Posterior vena cava (tissue), 2 donors: ENCODE measurements at regions not wholly inside any gene's neighbourhood (a gene's known extent, or its start where the extent isn't known, plus 50 kb on each side); places are given as distances from the start of the nearest gene placed in this dataset.
"Not testable (repeated sequence)": the region's sequence is repeated elsewhere in the genome, so short reads cannot be mapped to it uniquely, and the experiment has no call there.

Experiments
- DNase-seq: peaks from one replicate; pipeline ENCODE4 v3.0.0-alpha.2; 2020; ENCODE audit warnings: low spot score
- intact Hi-C, 2 donors: fragments of 100-400 bp; cut with DNase I; formaldehyde crosslinking; loops; one replicate each; pipeline versions ENCODE4 v1.14.1 to v1.14.2; 2022 to 2023
- donor health status: DM: yes; HTN: yes; CAD: no.
- donor health status: DM: yes; HTN: yes; CAD: no.

GRCh38 chr18:77366720-77367641, 117.3 kb downstream of the GALR1 start:
- intact Hi-C loops, result no loop called here
- DNase-seq, result no peak

DNA sequence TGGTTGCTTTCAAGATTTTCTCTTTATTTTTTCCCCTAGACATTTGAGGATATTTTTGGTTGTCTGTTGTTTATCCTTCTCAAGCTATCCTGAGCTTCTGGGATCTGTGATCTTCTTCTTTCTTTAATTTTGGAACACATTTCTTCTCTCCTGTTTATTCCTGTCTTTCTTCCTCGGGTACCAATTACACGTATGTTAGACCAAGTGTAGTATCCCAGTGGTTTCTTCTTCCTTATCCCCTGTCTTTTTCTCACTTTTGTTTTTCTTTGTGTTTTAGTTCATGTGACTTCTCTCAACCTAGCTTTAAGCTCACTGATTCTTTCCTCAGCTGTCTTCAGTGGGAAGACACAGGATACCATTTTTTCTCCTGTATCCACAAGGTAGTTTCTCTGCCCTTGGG, 120.0 kb downstream of the GALR1 start:
- intact Hi-C loops, result no loop called here
- no peak for DNase-seq

- intact Hi-C loops, result no loop called here
These were observed 124.2 kb downstream of the GALR1 start for GRCh38 chr18:77373730-77374445.

GRCh38 chr18:77374446-77374805, 124.8 kb downstream of the GALR1 start:
- no peak for DNase-seq
- intact Hi-C loops, result no loop called here

More at GRCh38 chr18:77373730-77374445, 124.2 kb downstream of the GALR1 start:
- DNase-seq, result no peak

DNA sequence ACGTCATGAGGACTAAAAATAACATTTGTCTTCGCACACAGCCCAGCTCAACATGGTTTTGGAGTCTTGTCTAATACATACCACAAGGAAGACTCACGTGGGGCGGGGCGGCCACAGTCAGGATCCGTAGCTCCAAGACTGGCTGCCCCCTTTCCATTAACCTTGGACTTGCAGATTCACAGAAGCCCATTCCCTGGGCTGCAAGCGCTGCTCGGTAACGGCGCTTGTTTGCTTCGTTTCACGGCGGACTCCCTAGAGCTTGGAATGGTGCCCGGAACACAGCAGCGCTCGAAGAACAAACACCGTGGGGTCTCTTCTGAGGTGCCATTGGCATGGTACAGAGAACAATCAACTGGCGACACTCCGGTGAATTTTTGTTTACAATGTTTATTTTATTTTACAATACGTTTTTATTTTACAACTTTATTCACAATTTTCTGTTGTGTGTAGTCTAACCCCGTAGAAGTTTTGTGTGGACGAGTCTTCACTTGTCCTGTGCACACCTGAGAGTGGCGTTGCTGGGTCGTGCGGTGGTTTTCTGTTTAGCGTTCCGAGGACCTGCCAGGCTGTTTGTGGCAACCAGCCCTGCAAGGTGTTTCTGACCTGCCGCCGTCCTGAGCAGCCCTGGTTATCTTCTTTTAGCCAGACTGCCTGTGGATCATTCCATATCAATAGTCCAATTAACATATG, 126.5 kb downstream of the GALR1 start:
- intact Hi-C loops, result no loop called here
- DNase-seq, result no peak

GRCh38 chr18:77376733-77377094, 127.1 kb downstream of the GALR1 start:
- intact Hi-C loops, result no loop called here
- no peak for DNase-seq

DNA sequence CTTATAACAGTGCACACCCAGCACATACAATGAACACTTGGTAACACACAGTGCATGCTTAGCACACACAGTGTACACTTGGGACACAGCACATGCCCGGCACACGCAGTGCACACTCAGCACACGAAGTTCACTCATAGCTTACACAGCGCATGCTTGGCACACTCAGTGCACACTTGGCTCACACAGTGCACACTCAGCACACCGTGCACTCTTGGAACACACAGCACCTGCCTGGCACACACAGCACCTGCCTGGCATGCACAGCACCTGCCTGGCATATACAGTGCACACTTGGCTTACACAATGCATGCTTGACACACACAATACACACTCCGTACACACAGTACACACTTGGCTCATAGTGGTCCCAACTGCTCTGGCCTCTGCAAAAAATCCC, 128.2 kb downstream of the GALR1 start:
- intact Hi-C loops, result no loop called here
- DNase-seq, result no peak

- intact Hi-C loops, result no loop called here
- DNase-seq, result no peak
These were observed 130.4 kb downstream of the GALR1 start for GRCh38 chr18:77379976-77380509.

DNA sequence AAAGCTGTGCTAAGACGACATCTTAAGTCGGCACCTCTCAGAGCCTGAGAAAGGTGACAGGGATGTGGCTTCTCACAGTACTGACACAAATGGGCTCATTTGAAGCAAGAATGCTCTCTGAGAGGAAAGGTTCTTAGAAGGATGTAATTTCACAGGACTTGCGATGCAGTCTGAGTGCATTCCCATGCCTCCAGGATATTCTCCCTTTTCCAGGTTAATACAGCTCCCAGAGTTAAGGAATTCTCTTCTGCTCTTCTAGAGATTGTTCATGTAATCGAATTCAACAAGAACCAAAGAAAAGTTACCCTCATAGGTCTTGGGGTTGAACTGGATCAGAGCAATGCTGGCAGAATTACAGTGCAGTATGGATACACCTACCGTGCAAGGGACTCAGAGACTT, 131.0 kb downstream of the GALR1 start:
- intact Hi-C loops, result no loop called here
- no peak for DNase-seq

GRCh38 chr18:77392321-77392720, 142.7 kb downstream of the GALR1 start:
- intact Hi-C loops, result no loop called here
- no peak for DNase-seq

- no peak for DNase-seq
- intact Hi-C loops, result no loop called here
These were observed 143.9 kb downstream of the GALR1 start for GRCh38 chr18:77393519-77393918.

DNA sequence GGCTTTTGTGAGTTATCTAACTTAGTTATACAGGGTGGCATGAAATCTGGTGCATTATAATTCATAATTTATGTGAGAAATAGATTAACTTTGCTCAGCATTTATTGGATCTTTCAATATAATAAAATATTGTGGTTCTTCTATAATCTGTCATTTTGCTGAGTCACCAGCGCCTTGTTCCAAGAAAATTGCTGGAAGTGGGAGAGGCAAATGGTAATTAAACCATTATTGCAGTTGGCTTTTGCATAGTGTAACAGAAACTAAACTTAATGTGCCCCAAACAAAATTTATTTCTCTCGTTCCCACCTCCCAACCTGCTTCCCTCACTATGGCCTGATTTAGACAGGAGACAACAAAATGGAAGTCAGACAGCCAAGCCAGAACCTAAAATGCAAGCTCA, 146.3 kb downstream of the GALR1 start:
- intact Hi-C loops, result no loop called here

DNA sequence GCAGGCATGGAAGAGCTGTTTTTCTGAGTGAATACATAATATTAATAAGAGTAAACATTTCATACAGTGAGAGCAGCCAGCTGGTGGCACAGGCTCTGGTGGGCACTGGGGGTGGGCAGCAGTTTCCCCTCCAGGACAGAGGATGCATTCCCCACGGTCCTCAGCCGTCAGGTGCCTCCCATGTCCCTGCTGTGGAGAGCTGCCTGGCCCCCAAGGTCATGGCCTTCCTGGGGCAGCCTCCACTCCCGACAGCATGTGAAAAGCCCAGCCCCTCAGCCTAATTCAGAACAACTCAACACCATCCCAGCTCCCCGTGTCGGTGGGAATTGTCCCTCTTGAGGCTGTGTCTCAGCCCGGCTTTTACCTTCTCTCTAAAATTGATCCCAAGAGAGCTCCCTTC, 147.4 kb downstream of the GALR1 start:
- intact Hi-C loops, result no loop called here
- no peak for DNase-seq

More for the DNA sequence above, 146.3 kb downstream of the GALR1 start:
- DNase-seq, result no peak

- no peak for DNase-seq
- intact Hi-C loops, result no loop called here
These were observed 148.0 kb downstream of the GALR1 start for GRCh38 chr18:77397617-77398016.

DNA sequence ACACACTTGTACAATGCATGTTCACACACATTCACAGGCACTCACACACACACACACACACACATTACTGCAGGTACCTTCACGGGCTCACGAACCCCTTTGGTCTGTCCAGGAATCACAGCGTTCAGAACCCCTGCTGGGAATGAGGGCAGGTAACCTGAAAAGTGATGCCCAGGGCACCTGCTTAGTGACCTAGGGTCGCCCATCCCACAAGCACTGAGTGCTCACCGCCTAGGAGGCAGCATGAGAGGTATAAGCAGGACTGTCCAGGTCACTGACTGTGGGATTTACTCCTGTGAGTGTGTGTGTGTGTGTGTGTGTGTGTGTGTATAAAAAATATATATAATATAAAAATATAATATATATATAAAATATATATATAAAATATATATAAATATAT, 150.9 kb downstream of the GALR1 start:
- DNase-seq, result no peak
- intact Hi-C loops, result no loop called here

- intact Hi-C loops, result no loop called here
- DNase-seq, result no peak
These were observed 151.5 kb downstream of the GALR1 start for GRCh38 chr18:77401173-77401572.

GRCh38 chr18:77403969-77404535, 154.4 kb downstream of the GALR1 start:
- no peak for DNase-seq
- intact Hi-C loops, result no loop called here

DNA sequence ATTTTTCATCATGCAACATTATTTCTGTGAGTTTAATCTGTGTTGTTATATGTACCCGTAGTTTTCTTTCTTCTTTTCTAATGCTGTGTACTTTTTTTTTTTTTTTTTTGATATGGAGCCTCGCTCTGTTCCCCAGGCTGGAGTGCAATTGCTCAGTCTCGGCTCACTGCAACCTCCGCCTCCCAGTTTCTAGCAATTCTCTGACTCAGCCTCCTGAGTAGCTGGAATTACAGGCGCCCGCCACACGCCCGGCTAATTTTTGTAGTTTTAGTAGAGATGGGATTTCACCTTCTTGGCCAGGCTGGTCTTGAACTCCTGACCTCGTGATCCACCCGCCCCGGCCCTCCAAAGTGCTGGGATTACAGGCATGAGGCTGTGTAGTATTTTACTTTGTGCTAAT, 155.4 kb downstream of the GALR1 start:
- DNase-seq, result no peak
- intact Hi-C loops, result no loop called here

DNA sequence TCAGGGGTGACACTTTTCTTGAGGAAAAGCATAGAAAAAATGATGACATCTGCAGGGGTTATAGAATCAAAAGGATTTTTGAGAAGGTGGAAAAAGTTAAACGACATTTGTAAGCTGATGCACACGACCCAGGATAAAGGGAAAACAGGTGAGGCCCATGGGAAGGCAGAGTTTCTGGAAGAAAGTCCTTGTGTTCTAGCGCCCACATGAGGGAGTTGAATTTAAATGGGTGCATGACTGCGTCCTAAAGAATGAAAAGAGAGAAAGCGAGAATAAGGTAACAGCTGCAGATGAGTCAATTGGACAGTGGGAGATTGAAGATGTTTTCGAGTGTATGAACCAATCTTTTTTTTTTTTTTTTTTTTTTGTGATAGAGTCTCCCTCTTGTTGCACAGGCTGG, 158.1 kb downstream of the GALR1 start:
- DNase-seq, result no peak
- intact Hi-C loops, result loop anchor here in 1 of 2 donors (2.0 kb wide), 1 partner anchor 43 kb away; no protein-coding TSS in a partner anchor

- DNase-seq, intact Hi-C loops: not testable (repeated sequence)
These were observed 171.9 kb downstream of the GALR1 start for GRCh38 chr18:77421546-77421945.
